HG03575 (cell line): ENCODE measurements at regions not wholly inside any gene's neighbourhood (a gene's known extent, or its start where the extent isn't known, plus 50 kb on each side); places are given as distances from the start of the nearest gene placed in this dataset.
A peak's percentile ranks its signal among the peaks of the same experiment; 100 is the strongest.

ENCODE experiments used
- ATAC-seq: cut with Tn5 transposase; IDR thresholded peaks from one replicate; pipeline ENCODE4 v1.9.1; 2021; ENCODE audit not compliant: unreplicated experiment, insufficient number of reproducible peaks, low FRiP score; ENCODE audit errors: extremely low read depth

GRCh38 chr4:121229993-121230392 lies 65.9 kb upstream of the TNIP3 start:
- ATAC-seq, result no peak

DNA sequence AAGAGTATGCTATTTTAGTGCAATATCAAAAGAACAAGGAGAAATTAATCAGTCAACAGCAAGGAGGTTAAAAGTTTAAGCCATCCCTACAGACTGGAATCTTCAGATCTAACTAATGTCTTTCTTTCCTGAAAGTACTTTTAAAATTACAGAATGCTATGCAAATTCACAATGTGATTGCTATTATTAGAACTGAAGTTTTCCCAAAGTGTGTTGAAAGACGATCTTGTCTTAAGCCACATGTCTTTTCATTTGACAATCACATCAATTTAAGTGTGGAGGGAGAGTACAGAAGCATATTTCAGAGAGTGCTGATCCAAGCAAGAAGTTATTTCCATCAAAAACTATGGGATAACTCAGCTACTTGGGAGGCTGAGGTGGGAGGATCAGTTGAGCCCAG lies 64.7 kb upstream of the TNIP3 start:
- no peak for ATAC-seq

GRCh38 chr4:121227341-121227792 lies 63.2 kb upstream of the TNIP3 start:
- ATAC-seq, result peak; percentile 81

- no peak for ATAC-seq
Measured at GRCh38 chr4:121226362-121226761, 62.2 kb upstream of the TNIP3 start.

- ATAC-seq, result no peak
Measured at GRCh38 chr4:121221608-121222007, 57.5 kb upstream of the TNIP3 start.

DNA sequence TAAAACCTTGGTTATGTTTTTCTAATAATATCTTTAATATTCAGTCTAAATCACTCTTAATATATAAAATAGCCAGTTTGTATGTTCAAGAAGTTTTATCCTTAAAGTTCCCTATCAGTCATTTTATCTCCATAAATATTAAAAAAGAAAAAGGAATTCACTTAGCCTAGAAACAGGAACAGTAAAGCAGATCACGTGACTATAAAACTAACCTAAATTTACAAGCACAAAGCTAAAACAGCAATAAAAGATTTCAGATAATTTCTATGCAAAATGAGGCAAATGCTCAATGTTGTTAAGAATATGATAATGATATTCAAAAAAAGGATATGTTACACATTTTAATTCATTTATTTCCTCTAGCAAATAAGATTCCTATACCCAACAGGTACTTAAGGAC lies 57.1 kb upstream of the TNIP3 start:
- no peak for ATAC-seq

DNA sequence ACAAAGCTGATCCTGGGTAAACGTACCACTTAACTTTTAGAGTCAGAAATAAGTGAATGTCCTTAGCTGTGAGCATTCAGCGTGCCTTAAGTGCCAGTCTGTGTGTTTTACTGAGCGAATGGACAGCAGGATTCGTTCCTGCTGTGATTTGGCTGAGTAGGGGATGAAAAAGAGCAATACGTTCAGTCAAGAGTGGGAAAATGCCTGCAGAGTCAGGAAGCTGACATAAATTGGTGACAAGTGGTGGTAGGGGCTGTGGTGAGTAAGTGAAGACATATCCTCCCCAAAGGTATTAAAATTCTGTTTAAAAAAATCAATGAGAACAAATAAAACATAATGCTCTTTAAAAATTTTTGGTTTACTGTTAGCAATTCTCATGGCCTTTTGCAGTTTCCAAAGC lies 56.6 kb upstream of the TNIP3 start:
- no peak for ATAC-seq

DNA sequence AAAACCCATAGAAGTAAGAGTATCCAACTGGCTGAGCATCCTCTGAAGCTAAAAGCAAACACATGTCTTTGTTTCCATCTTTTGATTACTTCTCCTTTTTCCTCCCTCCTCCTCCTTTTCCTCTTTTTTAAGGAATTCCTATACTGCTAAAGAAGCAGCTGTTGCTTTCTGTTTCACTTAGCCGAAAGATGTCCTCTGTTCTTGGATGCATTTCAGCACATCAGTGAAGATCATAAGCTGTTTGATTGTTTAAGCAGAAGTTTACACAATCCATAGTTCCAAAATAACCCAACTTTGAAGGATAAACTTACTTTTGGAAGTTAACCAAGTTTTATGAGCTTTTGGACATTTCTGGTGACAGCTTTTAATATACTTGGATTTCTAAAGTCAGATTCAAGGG lies 55.1 kb upstream of the TNIP3 start:
- ATAC-seq, result no peak

DNA sequence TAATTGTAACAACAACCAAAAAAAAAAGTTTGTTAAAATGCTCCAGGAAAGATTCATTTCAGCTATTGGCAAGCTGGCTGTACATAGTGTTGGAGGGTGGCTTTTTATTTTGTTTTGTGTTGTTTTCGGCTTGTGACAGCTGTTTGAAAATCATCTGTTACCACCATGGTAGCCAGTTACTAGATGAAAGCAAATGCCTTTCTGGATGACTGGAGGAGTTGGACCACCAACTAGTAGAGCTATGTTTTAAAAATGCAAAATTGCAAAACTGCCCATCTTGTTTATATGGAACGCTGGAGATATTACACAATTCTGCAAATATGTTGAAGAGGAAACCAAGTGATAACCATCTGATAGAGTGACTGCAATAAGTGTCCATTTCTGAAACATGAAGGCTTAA lies 53.2 kb upstream of the TNIP3 start:
- ATAC-seq, result no peak

- ATAC-seq, result no peak
Measured at GRCh38 chr4:121216461-121216860, 52.3 kb upstream of the TNIP3 start.

DNA sequence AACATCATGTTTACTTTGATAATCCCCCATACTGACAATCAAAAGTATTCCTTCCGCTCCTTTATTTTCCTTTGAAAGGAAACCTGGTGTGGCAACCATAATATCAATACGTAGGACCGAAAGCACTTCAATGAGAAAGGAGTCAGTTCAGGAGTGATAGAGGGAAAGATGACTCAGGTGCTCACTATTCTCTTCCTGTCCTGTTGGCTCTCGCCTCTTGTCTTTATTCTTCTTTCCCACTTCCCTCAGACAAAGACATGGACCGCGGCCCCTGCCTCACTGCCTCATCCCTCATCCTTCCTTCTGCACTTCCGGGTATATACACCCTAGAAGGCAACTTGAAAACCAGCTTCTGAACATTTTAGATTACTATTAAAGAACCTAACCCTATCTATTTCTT lies 49.8 kb upstream of the TNIP3 start:
- no peak for ATAC-seq
